Body of pancreas (tissue), 4 donors: ENCODE measurements at regions not wholly inside any gene's neighbourhood (a gene's known extent, or its start where the extent isn't known, plus 50 kb on each side); places are given as distances from the start of the nearest gene placed in this dataset.
"Not testable (repeated sequence)": the region's sequence is repeated elsewhere in the genome, so short reads cannot be mapped to it uniquely, and the experiment has no call there.

ENCODE experiments used
- CTCF ChIP-seq, 7 experiments: fragments of 450-650 bp in 4 of 7; fragments of 200-600 bp in 3 of 7; sonication (generic) in 3 of 7; IDR thresholded peaks; one replicate each; pipeline ENCODE4 v1.5.1; 2016 to 2019; ENCODE audit warnings: antibody characterized with exemption in 7 of 7
- POLR2A ChIP-seq, 3 donors: fragments of 450-650 bp; IDR thresholded peaks; one replicate each; pipeline ENCODE4 v1.6.1; 2016; ENCODE audit warnings: antibody characterized with exemption in 3 of 3, mild to moderate bottlenecking in 2 of 3

GRCh38 chr22:22160768-22161167 is 83.8 kb upstream of the VPREB1 start:
- TF ChIP-seq POLR2A, CTCF (IDR thresholded peaks at IDR 0.05): not testable (repeated sequence)
